22Rv1 (cell line): ENCODE measurements at regions not wholly inside any gene's neighbourhood (a gene's known extent, or its start where the extent isn't known, plus 50 kb on each side); places are given as distances from the start of the nearest gene placed in this dataset.

ENCODE experiments used
- H3K27ac ChIP-seq: fragments of 450-650 bp; 2 replicates; pipeline ENCODE4 v1.5.1; 2017
- ZFX ChIP-seq: fragments of 450-650 bp; IDR thresholded peaks from 2 replicates; pipeline ENCODE4 v1.6.1; 2017; ENCODE audit warnings: antibody characterized with exemption, borderline replicate concordance
- TF ChIP-seq, protein P1 (sequence below): fragments of 450-650 bp; IDR thresholded peaks from 2 replicates; pipeline ENCODE4 v1.5.1; 2017; ENCODE audit warnings: mild to moderate bottlenecking

DNA sequence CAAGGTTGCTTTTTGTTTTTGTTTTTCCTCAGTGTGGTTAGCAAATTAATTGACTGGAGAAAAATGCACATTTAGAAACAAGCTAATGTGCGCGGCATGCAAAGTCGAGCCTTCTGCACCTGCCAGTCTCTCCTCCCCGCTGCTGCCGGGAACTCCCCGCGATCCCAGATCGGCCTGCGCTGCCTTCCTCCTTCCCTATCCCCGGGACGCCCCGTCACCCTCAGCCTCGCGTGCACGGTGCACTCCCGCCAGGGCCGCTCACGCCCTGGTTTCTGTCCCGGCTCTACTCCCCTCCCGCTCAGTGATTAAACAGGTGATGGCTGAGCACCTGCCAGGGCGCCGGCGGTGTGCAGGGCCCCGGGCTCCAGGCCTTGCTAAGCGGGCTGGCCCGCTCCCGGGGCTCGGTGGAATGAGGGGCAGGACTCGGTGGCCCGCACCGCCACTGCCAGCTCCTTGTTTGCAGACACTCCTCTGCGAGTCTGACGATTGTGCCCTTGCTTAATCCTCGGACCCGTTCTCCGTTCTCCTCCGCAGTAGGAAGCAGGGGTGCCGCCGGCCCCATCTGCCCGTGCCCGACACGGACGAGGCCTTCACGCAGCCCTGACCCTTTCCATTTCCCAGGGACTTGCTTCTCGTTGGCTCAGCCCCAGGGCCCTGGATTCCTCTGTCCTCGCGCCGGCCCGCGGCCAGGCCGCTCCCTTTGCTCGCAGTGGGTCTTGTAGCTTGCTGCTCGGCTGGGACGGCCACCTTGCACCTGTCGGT lies 143.4 kb downstream of the TRIML1 start:
- no peak for TF ChIP-seq ZFX
- TF ChIP-seq, protein P1, sequence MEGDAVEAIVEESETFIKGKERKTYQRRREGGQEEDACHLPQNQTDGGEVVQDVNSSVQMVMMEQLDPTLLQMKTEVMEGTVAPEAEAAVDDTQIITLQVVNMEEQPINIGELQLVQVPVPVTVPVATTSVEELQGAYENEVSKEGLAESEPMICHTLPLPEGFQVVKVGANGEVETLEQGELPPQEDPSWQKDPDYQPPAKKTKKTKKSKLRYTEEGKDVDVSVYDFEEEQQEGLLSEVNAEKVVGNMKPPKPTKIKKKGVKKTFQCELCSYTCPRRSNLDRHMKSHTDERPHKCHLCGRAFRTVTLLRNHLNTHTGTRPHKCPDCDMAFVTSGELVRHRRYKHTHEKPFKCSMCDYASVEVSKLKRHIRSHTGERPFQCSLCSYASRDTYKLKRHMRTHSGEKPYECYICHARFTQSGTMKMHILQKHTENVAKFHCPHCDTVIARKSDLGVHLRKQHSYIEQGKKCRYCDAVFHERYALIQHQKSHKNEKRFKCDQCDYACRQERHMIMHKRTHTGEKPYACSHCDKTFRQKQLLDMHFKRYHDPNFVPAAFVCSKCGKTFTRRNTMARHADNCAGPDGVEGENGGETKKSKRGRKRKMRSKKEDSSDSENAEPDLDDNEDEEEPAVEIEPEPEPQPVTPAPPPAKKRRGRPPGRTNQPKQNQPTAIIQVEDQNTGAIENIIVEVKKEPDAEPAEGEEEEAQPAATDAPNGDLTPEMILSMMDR, result no peak

DNA sequence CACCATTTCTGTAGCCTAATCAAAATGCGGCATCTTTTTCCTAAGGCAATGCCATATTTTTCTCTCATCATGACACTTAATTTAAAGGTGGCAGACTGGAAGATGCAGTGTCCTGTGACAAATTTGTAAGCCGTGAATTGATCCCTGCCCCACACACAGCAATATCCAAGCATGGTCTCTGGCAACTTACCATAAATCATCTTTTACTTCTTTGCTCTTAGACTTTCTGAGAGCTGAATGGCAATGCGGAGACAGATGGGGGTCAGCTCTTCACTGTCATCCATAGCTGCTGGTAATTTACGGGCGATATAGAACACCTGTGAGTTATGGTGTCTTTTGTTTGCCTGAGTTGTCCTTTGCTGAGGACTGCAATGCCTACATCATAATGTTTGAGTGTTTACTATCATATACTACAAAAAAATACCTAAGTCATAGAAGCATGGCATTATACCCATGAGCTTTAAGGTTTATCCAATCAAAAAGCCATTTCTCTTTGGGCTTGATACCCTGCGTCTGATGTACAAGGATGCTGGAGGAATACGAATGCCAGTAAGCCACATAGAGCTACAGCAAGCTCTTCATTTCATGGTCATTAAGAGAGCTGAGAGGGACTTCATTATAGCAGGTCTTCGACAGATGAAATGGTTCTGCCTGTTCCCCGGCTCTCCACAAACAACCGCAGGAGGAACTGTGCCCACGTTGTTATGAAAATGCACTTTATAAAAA lies 148.1 kb downstream of the TRIML1 start:
- H3K27ac ChIP-seq, result no peak overlapping the region

More for the DNA sequence above, 143.4 kb downstream of the TRIML1 start:
- no peak overlapping the region for H3K27ac ChIP-seq

DNA sequence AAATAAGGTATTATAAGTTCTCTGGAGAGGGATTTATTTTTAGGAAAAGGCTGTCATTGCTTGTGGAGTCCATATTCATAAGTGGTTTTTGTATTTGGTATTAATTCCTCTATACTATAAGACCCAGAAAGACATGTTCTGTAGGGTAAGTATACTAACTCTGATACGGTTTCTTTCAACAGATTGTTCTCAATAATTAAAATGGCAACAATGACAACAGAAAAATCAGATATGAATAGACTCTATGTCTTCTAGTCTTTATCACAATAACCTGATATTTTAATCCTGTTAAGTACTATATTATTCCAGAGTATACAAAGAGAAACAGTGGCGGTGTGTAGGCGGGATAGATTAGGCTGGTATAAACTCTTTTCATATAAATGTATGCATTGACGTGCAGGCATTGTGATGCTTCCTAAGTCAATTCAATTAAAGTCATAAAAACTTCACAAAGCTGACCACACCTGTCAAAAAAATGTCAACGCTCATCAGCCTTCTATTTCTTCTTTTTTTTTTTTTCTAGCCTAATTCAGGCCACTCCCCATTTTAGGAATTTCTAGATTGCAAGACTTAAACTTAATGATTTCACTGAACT lies 150.4 kb downstream of the TRIML1 start:
- no peak overlapping the region for H3K27ac ChIP-seq
- TF ChIP-seq ZFX, result no peak
- TF ChIP-seq, protein P1, result no peak

More for the DNA sequence above, 148.1 kb downstream of the TRIML1 start:
- TF ChIP-seq, protein P1, result no peak
- no peak for TF ChIP-seq ZFX

DNA sequence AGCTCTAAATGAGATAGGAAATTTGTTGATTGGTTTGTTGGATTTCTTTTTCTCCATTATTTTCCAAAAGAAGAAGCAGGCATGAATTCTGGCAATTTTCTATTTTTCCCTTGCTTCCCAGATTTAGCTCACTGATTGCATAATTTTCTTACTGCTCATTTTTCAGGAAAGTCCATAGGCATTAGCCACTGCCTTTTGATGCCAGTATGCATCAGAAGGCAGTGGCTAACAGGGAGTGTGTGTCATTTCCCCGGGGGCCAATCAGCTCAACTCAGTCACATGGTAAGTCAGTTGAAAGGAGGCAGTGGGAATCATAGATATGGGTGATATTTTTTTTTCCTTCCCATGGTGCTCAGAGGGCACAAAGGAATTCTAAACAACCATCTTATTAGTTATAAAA lies 156.7 kb downstream of the TRIML1 start:
- TF ChIP-seq, protein P1, result no peak
- TF ChIP-seq ZFX, result no peak
- no peak overlapping the region for H3K27ac ChIP-seq

DNA sequence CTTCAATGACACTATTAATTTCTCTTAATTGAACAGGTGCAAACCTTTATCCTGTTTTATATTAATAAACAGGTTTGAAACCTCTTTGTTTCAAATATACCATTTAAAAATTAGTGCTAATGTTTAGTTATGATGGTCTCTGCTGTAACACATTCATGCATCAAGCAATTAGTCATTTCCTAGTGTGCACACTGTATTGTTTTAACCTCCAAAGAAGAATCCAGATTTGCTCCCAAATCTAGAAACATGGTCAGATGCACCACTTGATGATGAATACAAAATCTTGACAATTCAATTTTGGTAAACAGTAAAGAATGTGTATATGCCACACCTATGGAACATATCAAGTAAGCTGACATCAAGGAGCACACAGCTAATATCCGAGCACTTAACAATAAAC lies 157.1 kb downstream of the TRIML1 start:
- TF ChIP-seq ZFX, result no peak
- TF ChIP-seq, protein P1, result no peak
- no peak overlapping the region for H3K27ac ChIP-seq

DNA sequence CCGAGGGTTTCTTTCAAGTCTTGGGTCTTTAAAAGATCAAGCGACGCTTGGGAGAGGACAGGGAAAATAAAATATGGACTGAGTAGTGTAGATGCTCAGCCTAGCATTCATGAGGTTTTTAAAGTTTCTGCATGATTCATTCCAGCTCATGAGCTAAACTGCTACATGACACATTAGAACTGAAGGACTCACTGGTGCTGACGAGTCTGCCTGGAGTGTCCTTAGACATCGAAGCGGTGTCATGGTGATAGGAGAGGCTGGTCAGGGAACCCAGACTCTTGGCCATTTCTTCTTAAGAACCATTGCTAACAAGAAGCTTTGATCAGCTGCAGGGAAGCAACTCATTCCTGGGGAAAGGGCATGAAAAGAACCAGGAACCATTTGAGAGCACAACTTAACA lies 158.6 kb downstream of the TRIML1 start:
- H3K27ac ChIP-seq, result no peak overlapping the region
- no peak for TF ChIP-seq ZFX
- TF ChIP-seq, protein P1, result no peak
